ENCODE measurements at regions not wholly inside any gene's neighbourhood (a gene's known extent, or its start where the extent isn't known, plus 50 kb on each side); places are given as distances from the start of the nearest gene placed in this dataset.
"Not testable (repeated sequence)": the region's sequence is repeated elsewhere in the genome, so short reads cannot be mapped to it uniquely, and the experiment has no call there.

GRCh38 chr20:47978428-47979120 lies 193.3 kb upstream of the SULF2 start:
- DNase-seq: peak; percentile 39
- not testable (repeated sequence) for H3K4me1 ChIP-seq (ENCODE audit: control insufficient read depth, insufficient read depth, low read length); H3K9ac ChIP-seq (ENCODE audit: extremely low read depth, low read length, poor library complexity, severe bottlenecking); H3K27me3 ChIP-seq (ENCODE audit: control insufficient read depth, insufficient read depth, low read length, poor library complexity, severe bottlenecking); H3K9me3 Mint-ChIP-seq; H3K4me3 ChIP-seq (ENCODE audit: low read length); H3K4me3 Mint-ChIP-seq; H3K36me3 Mint-ChIP-seq (ENCODE audit: low read depth); H3K9me3 ChIP-seq (ENCODE audit: control insufficient read depth, low read length); H3K27ac ChIP-seq (ENCODE audit: low read depth, low read length); H3K36me3 ChIP-seq (ENCODE audit: control insufficient read depth, insufficient read depth, low read length); H3K27me3 Mint-ChIP-seq (ENCODE audit: insufficient read depth)
- Mint-ChIP-seq H3K4me1 (peaks cover 28% of the 10 kb centered on the region), H3K27ac (peak overlapping the region; percentile 52)
- 76 to 81% methylated on average over 2 to 4 of the region's 19 CpGs for WGBS, 2 experiments (ENCODE audit: insufficient coverage in 1 of 2, insufficient read length in 1 of 2)

DNA sequence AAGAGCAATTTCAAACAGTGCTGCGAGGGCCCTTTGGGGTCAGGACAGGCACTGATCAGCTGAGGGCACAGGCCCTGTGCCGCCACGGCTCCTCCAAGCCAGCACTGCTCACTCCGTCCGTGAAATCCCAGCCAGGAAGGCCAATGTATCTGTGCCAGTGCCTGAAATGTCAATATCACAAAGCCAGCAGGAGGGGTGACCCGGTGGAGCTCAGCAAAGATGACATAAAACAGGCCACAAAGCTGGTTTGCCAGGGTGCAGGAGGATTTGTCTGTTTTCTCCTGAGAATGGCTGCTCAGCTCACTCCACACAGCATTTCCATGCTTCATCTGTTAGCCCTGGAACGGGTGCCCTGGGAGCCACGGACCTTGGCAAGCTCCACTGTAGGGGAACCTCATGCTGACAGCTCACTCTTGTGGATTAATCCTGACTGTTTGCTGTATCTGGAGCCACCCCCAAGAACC lies 192.5 kb upstream of the SULF2 start:
- 80 to 88% methylated on average over 1 to 8 of the region's 8 CpGs for WGBS, 2 experiments (ENCODE audit: insufficient coverage in 1 of 2, insufficient read length in 1 of 2)
- not testable (repeated sequence) for H3K27ac ChIP-seq (ENCODE audit: low read depth, low read length)
- peaks cover 35% of the 10 kb centered on the region for H3K4me1 Mint-ChIP-seq

GRCh38 chr20:47977017-47977788 lies 191.9 kb upstream of the SULF2 start:
- H3K36me3 Mint-ChIP-seq (ENCODE audit: low read depth); H3K27ac ChIP-seq (ENCODE audit: low read depth, low read length); H3K9me3 ChIP-seq (ENCODE audit: control insufficient read depth, low read length); H3K9me3 Mint-ChIP-seq; H3K27me3 Mint-ChIP-seq (ENCODE audit: insufficient read depth); H3K4me3 Mint-ChIP-seq; H3K4me1 ChIP-seq (ENCODE audit: control insufficient read depth, insufficient read depth, low read length); H3K9ac ChIP-seq (ENCODE audit: extremely low read depth, low read length, poor library complexity, severe bottlenecking); H3K36me3 ChIP-seq (ENCODE audit: control insufficient read depth, insufficient read depth, low read length); H3K27ac Mint-ChIP-seq; H3K4me3 ChIP-seq (ENCODE audit: low read length); H3K27me3 ChIP-seq (ENCODE audit: control insufficient read depth, insufficient read depth, low read length, poor library complexity, severe bottlenecking): not testable (repeated sequence)
- peaks cover 42% of the 10 kb centered on the region for H3K4me1 Mint-ChIP-seq
- DNase-seq: peak; percentile 36
- 89 to 95% methylated on average over 14 to 20 of the region's 20 CpGs for WGBS, 2 experiments (ENCODE audit: insufficient coverage in 1 of 2, insufficient read length in 1 of 2)

More for the DNA sequence above, 192.5 kb upstream of the SULF2 start:
- H3K27ac Mint-ChIP-seq; H3K4me3 Mint-ChIP-seq; H3K27me3 ChIP-seq (ENCODE audit: control insufficient read depth, insufficient read depth, low read length, poor library complexity, severe bottlenecking); H3K4me3 ChIP-seq (ENCODE audit: low read length); H3K36me3 ChIP-seq (ENCODE audit: control insufficient read depth, insufficient read depth, low read length); H3K9ac ChIP-seq (ENCODE audit: extremely low read depth, low read length, poor library complexity, severe bottlenecking); H3K9me3 ChIP-seq (ENCODE audit: control insufficient read depth, low read length); H3K27me3 Mint-ChIP-seq (ENCODE audit: insufficient read depth); H3K9me3 Mint-ChIP-seq; H3K36me3 Mint-ChIP-seq (ENCODE audit: low read depth); H3K4me1 ChIP-seq (ENCODE audit: control insufficient read depth, insufficient read depth, low read length): not testable (repeated sequence)
- DNase-seq: peak; percentile 36

GRCh38 chr20:47974234-47974878 lies 189.1 kb upstream of the SULF2 start:
- Histone ChIP-seq H3K36me3 (ENCODE audit: control insufficient read depth, insufficient read depth, low read length) (no peaks in the 10 kb centered on the region), H3K9ac (ENCODE audit: extremely low read depth, low read length, poor library complexity, severe bottlenecking) (no peak overlapping the region), H3K4me1 (ENCODE audit: control insufficient read depth, insufficient read depth, low read length) (peaks cover 2% of the 10 kb centered on the region), H3K9me3 (ENCODE audit: control insufficient read depth, low read length) (no peaks in the 10 kb centered on the region), H3K4me3 (ENCODE audit: low read length) (no peak overlapping the region), H3K27me3 (ENCODE audit: control insufficient read depth, insufficient read depth, low read length, poor library complexity, severe bottlenecking) (no peaks in the 10 kb centered on the region), H3K27ac (ENCODE audit: low read depth, low read length) (no peak overlapping the region)
- 90 to 92% methylated on average over 4 to 8 of the region's 8 CpGs for WGBS, 2 experiments (ENCODE audit: insufficient coverage in 1 of 2, insufficient read length in 1 of 2)
- H3K4me3 Mint-ChIP-seq: no peak overlapping the region
- H3K9me3 Mint-ChIP-seq: no peaks in the 10 kb centered on the region
- peaks cover 47% of the 10 kb centered on the region for H3K4me1 Mint-ChIP-seq
- H3K27me3 Mint-ChIP-seq (ENCODE audit: insufficient read depth): no peaks in the 10 kb centered on the region
- DNase-seq: no peak
- peak overlapping the region; percentile 27 for H3K27ac Mint-ChIP-seq
- no peak for TF ChIP-seq CTCF (conservative IDR thresholded peaks at IDR 0.05)
- H3K36me3 Mint-ChIP-seq (ENCODE audit: low read depth): no peaks in the 10 kb centered on the region
